ENCODE measurements at regions not wholly inside any gene's neighbourhood (a gene's known extent, or its start where the extent isn't known, plus 50 kb on each side); places are given as distances from the start of the nearest gene placed in this dataset.

DNA sequence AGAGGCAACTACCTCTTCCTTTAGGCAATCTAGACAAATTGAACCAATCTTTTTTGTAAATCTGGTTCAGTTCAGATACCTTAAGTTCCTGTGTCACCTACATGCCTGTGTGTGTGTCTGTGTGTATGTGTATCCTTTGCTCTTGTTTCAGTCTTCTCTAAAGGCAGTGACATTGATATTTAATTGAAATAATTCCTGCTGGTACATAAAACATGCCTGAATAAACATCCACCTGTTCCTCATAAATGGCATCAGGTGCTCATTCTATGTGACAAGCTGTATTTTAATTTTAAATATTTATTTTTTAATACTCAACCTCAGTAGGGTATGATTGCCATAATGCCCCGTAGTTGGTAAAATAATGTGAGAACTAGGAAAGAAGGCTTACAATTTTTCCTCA lies 1606.4 kb upstream of the PRR20A start:
- Histone ChIP-seq H3K27me3 (ENCODE audit: control insufficient read depth in 3 of 3, insufficient read depth in 3 of 3, low read length in 2 of 3) (no peaks in the 10 kb centered on the region), H3K27ac (ENCODE audit: low read depth in 1 of 2, low read length in 1 of 2) (no peak overlapping the region), H3K9me3 (ENCODE audit: control insufficient read depth in 4 of 4, insufficient read depth in 3 of 4, low read length in 3 of 4) (no peaks in the 10 kb centered on the region), H3K36me3 (ENCODE audit: control insufficient read depth in 4 of 4, insufficient read depth in 4 of 4, low read length in 4 of 4) (no peaks in the 10 kb centered on the region), H3K4me3 (no peak overlapping the region), H3K4me1 (ENCODE audit: control insufficient read depth in 5 of 5, insufficient read depth in 5 of 5, low read length in 5 of 5) (no peaks in the 10 kb centered on the region), H3K9ac (ENCODE audit: insufficient read depth in 1 of 2, low read length in 2 of 2) (no peak overlapping the region)
- no peak for DNase-seq
- TF ChIP-seq, protein P1, sequence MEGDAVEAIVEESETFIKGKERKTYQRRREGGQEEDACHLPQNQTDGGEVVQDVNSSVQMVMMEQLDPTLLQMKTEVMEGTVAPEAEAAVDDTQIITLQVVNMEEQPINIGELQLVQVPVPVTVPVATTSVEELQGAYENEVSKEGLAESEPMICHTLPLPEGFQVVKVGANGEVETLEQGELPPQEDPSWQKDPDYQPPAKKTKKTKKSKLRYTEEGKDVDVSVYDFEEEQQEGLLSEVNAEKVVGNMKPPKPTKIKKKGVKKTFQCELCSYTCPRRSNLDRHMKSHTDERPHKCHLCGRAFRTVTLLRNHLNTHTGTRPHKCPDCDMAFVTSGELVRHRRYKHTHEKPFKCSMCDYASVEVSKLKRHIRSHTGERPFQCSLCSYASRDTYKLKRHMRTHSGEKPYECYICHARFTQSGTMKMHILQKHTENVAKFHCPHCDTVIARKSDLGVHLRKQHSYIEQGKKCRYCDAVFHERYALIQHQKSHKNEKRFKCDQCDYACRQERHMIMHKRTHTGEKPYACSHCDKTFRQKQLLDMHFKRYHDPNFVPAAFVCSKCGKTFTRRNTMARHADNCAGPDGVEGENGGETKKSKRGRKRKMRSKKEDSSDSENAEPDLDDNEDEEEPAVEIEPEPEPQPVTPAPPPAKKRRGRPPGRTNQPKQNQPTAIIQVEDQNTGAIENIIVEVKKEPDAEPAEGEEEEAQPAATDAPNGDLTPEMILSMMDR (IDR thresholded peaks at IDR 0.05; ENCODE audit: control extremely low read depth, extremely low read depth), result no peak
- 95 to 96% methylated on average over 1 of the region's 1 CpG for WGBS, 2 donors
- ATAC-seq (ENCODE audit: insufficient read depth, low FRiP score), result no peak

DNA sequence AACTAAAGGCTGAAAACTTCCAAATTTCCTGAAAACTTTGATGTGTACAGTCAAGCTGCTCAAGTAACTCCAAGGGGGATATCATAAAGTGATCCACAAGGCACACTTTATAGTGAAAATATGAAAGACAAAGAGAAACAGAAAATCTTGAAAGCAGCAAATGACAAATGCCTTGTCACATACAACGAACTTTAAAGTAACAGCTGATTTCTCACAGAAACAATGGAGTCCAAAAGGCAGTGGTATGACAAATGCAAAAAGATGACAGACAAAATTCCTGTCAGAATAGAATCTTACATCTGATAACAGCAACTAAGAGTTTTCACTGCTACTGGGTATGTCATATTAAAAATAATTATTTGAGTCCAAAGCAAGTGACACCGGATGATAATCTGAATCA lies 1602.3 kb upstream of the PRR20A start:
- Histone ChIP-seq H3K36me3 (ENCODE audit: control insufficient read depth in 4 of 4, insufficient read depth in 4 of 4, low read length in 4 of 4) (no peaks in the 10 kb centered on the region), H3K9ac (ENCODE audit: insufficient read depth in 1 of 2, low read length in 2 of 2) (no peak overlapping the region), H3K27me3 (ENCODE audit: control insufficient read depth in 3 of 3, insufficient read depth in 3 of 3, low read length in 2 of 3) (no peaks in the 10 kb centered on the region), H3K9me3 (ENCODE audit: control insufficient read depth in 4 of 4, insufficient read depth in 3 of 4, low read length in 3 of 4) (no peaks in the 10 kb centered on the region), H3K4me3 (no peak overlapping the region), H3K27ac (ENCODE audit: low read depth in 1 of 2, low read length in 1 of 2) (no peak overlapping the region), H3K4me1 (ENCODE audit: control insufficient read depth in 5 of 5, insufficient read depth in 5 of 5, low read length in 5 of 5) (no peaks in the 10 kb centered on the region)
- DNase-seq (no peak), ATAC-seq (ENCODE audit: insufficient read depth, low FRiP score) (no peak)
- 83 to 86% methylated on average over 2 of the region's 2 CpGs for WGBS, 2 donors
- TF ChIP-seq, protein P1 (IDR thresholded peaks at IDR 0.05; ENCODE audit: control extremely low read depth, extremely low read depth), result no peak

DNA sequence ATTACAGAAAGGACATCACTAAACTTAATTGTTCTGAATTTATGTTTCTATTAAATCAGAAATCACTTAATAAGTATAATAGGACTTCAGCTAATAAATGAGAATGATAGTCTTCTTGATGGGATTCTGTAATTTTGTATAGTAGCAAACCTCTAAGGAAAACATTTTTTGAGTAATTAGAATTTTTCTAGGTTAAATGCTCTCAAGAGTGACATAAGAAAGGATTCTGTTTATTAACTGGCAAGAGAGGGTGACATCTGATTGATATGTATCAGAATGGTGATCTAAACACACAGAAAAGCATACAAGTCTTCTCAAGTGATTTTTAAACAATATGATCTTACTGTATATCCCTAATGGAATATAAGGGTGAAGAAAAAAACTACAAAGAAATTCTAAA lies 1597.7 kb upstream of the PRR20A start:
- Histone ChIP-seq H3K36me3 (ENCODE audit: control insufficient read depth in 4 of 4, insufficient read depth in 4 of 4, low read length in 4 of 4) (no peaks in the 10 kb centered on the region), H3K27me3 (ENCODE audit: control insufficient read depth in 3 of 3, insufficient read depth in 3 of 3, low read length in 2 of 3) (no peaks in the 10 kb centered on the region), H3K27ac (ENCODE audit: low read depth in 1 of 2, low read length in 1 of 2) (no peak overlapping the region), H3K4me3 (no peak overlapping the region), H3K9ac (ENCODE audit: insufficient read depth in 1 of 2, low read length in 2 of 2) (no peak overlapping the region), H3K9me3 (ENCODE audit: control insufficient read depth in 4 of 4, insufficient read depth in 3 of 4, low read length in 3 of 4) (peaks cover 0 to 2% (median 0%) of the 10 kb centered on the region in 4 donors), H3K4me1 (ENCODE audit: control insufficient read depth in 5 of 5, insufficient read depth in 5 of 5, low read length in 5 of 5) (no peaks in the 10 kb centered on the region)
- TF ChIP-seq, protein P1 (IDR thresholded peaks at IDR 0.05; ENCODE audit: control extremely low read depth, extremely low read depth), result no peak
- no peak for DNase-seq
- ATAC-seq (ENCODE audit: insufficient read depth, low FRiP score), result no peak

DNA sequence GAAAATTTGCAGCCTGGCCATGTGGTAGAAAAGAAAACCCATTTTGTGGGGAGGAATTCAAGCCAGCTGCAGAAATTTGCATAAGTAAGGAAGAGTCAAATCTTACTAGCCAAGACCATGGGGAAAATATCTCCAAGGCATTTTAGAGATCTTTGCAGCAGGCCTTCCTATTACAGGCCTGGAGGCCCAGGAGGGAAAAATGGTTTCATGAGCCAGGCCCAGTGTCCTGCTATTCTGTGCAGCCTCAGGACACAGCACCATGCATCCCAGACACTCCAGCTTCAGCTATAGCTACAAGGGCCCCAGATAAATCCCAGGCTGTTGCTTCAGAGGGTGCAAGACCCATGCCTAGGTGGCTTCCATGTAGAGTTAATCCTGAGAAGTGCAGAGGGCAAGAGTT lies 1590.1 kb upstream of the PRR20A start:
- ATAC-seq (ENCODE audit: insufficient read depth, low FRiP score) (no peak), DNase-seq (no peak)
- no peak overlapping the region for H3K9ac ChIP-seq (ENCODE audit: insufficient read depth in 1 of 2, low read length in 2 of 2)
- H3K27ac ChIP-seq (ENCODE audit: low read depth in 1 of 2, low read length in 1 of 2), result no peak overlapping the region
- H3K9me3 ChIP-seq (ENCODE audit: control insufficient read depth in 4 of 4, insufficient read depth in 3 of 4, low read length in 3 of 4), result peaks cover 0 to 7% (median 2%) of the 10 kb centered on the region in 4 donors
- TF ChIP-seq, protein P1 (IDR thresholded peaks at IDR 0.05; ENCODE audit: control extremely low read depth, extremely low read depth), result no peak
- no peaks in the 10 kb centered on the region for H3K27me3 ChIP-seq (ENCODE audit: control insufficient read depth in 3 of 3, insufficient read depth in 3 of 3, low read length in 2 of 3)
- H3K4me1 ChIP-seq (ENCODE audit: control insufficient read depth in 5 of 5, insufficient read depth in 5 of 5, low read length in 5 of 5), result no peaks in the 10 kb centered on the region
- H3K36me3 ChIP-seq (ENCODE audit: control insufficient read depth in 4 of 4, insufficient read depth in 4 of 4, low read length in 4 of 4), result no peaks in the 10 kb centered on the region
- H3K4me3 ChIP-seq, result no peak overlapping the region

All from lung (tissue), 11 donors.